Type B pancreatic cell (in vitro differentiated cells): ENCODE measurements at regions not wholly inside any gene's neighbourhood (a gene's known extent, or its start where the extent isn't known, plus 50 kb on each side); places are given as distances from the start of the nearest gene placed in this dataset.

ENCODE experiments used
- DNase-seq: peaks from one replicate; pipeline ENCODE4 v3.0.0; 2021; ENCODE audit warnings: mixed read lengths; ENCODE audit not compliant: unreplicated experiment; ENCODE audit errors: extremely low spot score
- H3K27ac Mint-ChIP-seq: 2 replicates; pipeline ENCODE4 v1.8.0; 2021; ENCODE audit warnings: mild to moderate bottlenecking, mixed read lengths
- H3K27me3 Mint-ChIP-seq: 2 replicates; pipeline ENCODE4 v1.8.0; 2021; ENCODE audit warnings: mixed read lengths
- H3K36me3 Mint-ChIP-seq: 2 replicates; pipeline ENCODE4 v1.8.0; 2021; ENCODE audit warnings: mixed read lengths
- H3K4me1 Mint-ChIP-seq: one replicate; pipeline ENCODE4 v1.8.0; 2021; ENCODE audit warnings: mixed read lengths; ENCODE audit not compliant: unreplicated experiment
- H3K4me3 Mint-ChIP-seq: 2 replicates; pipeline ENCODE4 v1.8.0; 2021; ENCODE audit warnings: mild to moderate bottlenecking, mixed read lengths
- H3K9me3 Mint-ChIP-seq: 2 replicates; pipeline ENCODE4 v1.8.0; 2021; ENCODE audit warnings: mixed read lengths
- TF ChIP-seq, protein P1 (sequence below): fragments of 200-600 bp; sonication (generic); conservative IDR thresholded peaks from 2 replicates; pipeline ENCODE4 v1.5.0; 2021; ENCODE audit warnings: antibody characterized with exemption, mild to moderate bottlenecking

DNA sequence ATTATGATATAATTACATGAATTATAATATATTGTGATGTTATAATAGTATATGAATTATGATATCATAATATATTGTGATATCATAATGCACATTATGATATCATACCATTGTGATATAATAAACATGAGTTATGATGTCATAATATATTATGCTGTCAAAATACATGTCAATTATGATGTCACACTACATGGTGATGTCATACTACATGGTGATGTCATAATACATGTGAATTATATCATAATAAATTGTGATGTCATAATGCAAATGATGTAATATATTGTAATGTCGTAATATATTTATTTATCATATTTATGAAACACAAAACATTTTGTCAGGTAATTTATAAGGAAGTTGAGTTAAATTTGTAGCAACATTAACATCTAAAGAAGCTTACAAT lies 1950.1 kb downstream of the TP53TG3F start:
- no peaks in the 10 kb centered on the region for H3K27me3 Mint-ChIP-seq
- H3K27ac Mint-ChIP-seq, result no peak overlapping the region
- peaks cover 4% of the 10 kb centered on the region for H3K9me3 Mint-ChIP-seq
- H3K4me1 Mint-ChIP-seq, result no peaks in the 10 kb centered on the region
- no peaks in the 10 kb centered on the region for H3K36me3 Mint-ChIP-seq
- no peak for DNase-seq
- TF ChIP-seq, protein P1, sequence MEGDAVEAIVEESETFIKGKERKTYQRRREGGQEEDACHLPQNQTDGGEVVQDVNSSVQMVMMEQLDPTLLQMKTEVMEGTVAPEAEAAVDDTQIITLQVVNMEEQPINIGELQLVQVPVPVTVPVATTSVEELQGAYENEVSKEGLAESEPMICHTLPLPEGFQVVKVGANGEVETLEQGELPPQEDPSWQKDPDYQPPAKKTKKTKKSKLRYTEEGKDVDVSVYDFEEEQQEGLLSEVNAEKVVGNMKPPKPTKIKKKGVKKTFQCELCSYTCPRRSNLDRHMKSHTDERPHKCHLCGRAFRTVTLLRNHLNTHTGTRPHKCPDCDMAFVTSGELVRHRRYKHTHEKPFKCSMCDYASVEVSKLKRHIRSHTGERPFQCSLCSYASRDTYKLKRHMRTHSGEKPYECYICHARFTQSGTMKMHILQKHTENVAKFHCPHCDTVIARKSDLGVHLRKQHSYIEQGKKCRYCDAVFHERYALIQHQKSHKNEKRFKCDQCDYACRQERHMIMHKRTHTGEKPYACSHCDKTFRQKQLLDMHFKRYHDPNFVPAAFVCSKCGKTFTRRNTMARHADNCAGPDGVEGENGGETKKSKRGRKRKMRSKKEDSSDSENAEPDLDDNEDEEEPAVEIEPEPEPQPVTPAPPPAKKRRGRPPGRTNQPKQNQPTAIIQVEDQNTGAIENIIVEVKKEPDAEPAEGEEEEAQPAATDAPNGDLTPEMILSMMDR, result no peak
- no peak overlapping the region for H3K4me3 Mint-ChIP-seq

- TF ChIP-seq, protein P1, result no peak
- DNase-seq, result no peak
- Mint-ChIP-seq H3K27me3 (no peaks in the 10 kb centered on the region), H3K4me3 (no peak overlapping the region), H3K4me1 (no peaks in the 10 kb centered on the region), H3K36me3 (no peaks in the 10 kb centered on the region), H3K27ac (no peak overlapping the region), H3K9me3 (peaks cover 4% of the 10 kb centered on the region)
Measured at GRCh38 chr16:35410438-35410837, 1951.0 kb downstream of the TP53TG3F start.

GRCh38 chr16:35411156-35411555 lies 1951.7 kb downstream of the TP53TG3F start:
- H3K9me3 Mint-ChIP-seq, result peaks cover 4% of the 10 kb centered on the region
- DNase-seq, result no peak
- no peaks in the 10 kb centered on the region for H3K27me3 Mint-ChIP-seq
- no peaks in the 10 kb centered on the region for H3K4me1 Mint-ChIP-seq
- H3K4me3 Mint-ChIP-seq, result no peak overlapping the region
- no peak overlapping the region for H3K27ac Mint-ChIP-seq
- TF ChIP-seq, protein P1, result no peak
- H3K36me3 Mint-ChIP-seq, result no peaks in the 10 kb centered on the region

DNA sequence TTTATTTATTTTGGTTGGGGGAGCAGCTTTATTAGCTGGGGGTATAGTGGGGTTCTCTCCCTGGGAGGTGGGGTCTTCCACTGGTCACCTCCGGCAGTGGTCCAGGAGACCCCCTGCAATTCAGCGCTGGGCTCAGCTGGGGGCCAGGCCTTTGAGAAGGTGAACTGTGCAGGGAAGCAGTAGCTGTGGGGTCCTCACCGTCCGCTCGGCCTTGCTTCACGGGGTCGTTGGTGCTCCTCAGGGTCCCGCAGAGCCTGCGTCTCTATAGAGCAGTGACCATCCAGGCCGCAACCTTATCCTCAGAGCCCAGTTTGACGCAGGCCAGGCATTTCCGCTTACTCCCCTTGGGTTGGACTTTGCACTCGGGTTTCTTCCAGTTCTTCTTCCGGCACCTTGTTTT lies 1954.7 kb downstream of the TP53TG3F start:
- H3K9me3 Mint-ChIP-seq, result peaks cover 1% of the 10 kb centered on the region
- H3K4me1 Mint-ChIP-seq, result no peaks in the 10 kb centered on the region
- H3K27me3 Mint-ChIP-seq, result no peaks in the 10 kb centered on the region
- DNase-seq, result no peak
- H3K27ac Mint-ChIP-seq, result no peak overlapping the region
- TF ChIP-seq, protein P1, result no peak
- no peaks in the 10 kb centered on the region for H3K36me3 Mint-ChIP-seq
- H3K4me3 Mint-ChIP-seq, result no peak overlapping the region

DNA sequence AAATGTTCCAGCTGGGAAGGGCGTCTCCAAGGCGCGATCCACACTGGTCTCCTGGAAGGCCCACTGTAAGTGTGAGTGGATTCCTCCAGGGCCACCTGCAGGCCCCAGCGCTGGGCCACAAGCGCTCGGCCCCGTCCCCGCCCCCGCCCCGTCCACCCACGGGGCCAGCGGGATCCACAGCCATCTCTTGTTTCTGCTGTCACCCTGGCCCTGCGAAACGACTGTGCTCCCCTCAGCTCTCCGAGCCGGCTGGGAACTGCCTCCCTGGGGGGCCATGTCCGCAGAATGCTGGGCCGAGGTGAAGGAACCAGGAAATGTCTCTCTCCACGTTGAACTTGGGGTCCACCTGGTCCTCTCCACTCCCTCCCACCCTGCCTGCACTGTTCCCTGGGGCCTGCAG lies 1955.2 kb downstream of the TP53TG3F start:
- no peaks in the 10 kb centered on the region for H3K36me3 Mint-ChIP-seq
- TF ChIP-seq, protein P1, result no peak
- no peak overlapping the region for H3K4me3 Mint-ChIP-seq
- H3K9me3 Mint-ChIP-seq, result no peaks in the 10 kb centered on the region
- H3K27me3 Mint-ChIP-seq, result no peaks in the 10 kb centered on the region
- H3K4me1 Mint-ChIP-seq, result no peaks in the 10 kb centered on the region
- H3K27ac Mint-ChIP-seq, result no peak overlapping the region
- no peak for DNase-seq

GRCh38 chr16:35425270-35425669 lies 1965.9 kb downstream of the TP53TG3F start:
- no peaks in the 10 kb centered on the region for H3K4me1 Mint-ChIP-seq
- peaks cover 6% of the 10 kb centered on the region for H3K9me3 Mint-ChIP-seq
- H3K27me3 Mint-ChIP-seq, result no peaks in the 10 kb centered on the region
- no peak for DNase-seq
- no peaks in the 10 kb centered on the region for H3K36me3 Mint-ChIP-seq
- TF ChIP-seq, protein P1, result no peak
- H3K4me3 Mint-ChIP-seq, result no peak overlapping the region
- no peak overlapping the region for H3K27ac Mint-ChIP-seq
